ENCODE measurements at regions not wholly inside any gene's neighbourhood (a gene's known extent, or its start where the extent isn't known, plus 50 kb on each side); places are given as distances from the start of the nearest gene placed in this dataset.

- TF ChIP-seq POLR2AphosphoS5 (IDR thresholded peaks at IDR 0.05; ENCODE audit: low read depth, low read length) (no peak), REST (IDR thresholded peaks at IDR 0.05; ENCODE audit: insufficient read depth in 1 of 2, low read depth in 2 of 2, low read length in 2 of 2) (no peak), TAF1 (IDR thresholded peaks at IDR 0.05; ENCODE audit: borderline replicate concordance, insufficient read depth, low read length) (no peak), SIN3A (IDR thresholded peaks at IDR 0.05; ENCODE audit: borderline replicate concordance, insufficient read depth, low read length) (no peak)
These were observed 474.8 kb downstream of the EFNA5 start for GRCh38 chr5:107195890-107196395.

Measured in PFSK-1 (cell line).